ENCODE measurements at regions not wholly inside any gene's neighbourhood (a gene's known extent, or its start where the extent isn't known, plus 50 kb on each side); places are given as distances from the start of the nearest gene placed in this dataset.

GRCh38 chr4:126361287-126361686 lies 1046.5 kb downstream of the FAT4 start:
- H3K27me3 ChIP-seq (replicated peaks in 1 of 2; ENCODE audit: control insufficient read depth in 2 of 2, insufficient read depth in 2 of 2, low read length in 1 of 2): no peaks in the 10 kb centered on the region
- in situ Hi-C loops (cut with MboI): no loop called here
- no peak for FAIRE-seq
- TF ChIP-seq MEF2A (IDR thresholded peaks at IDR 0.05; ENCODE audit: insufficient read depth, low read depth, low read length) (no peak), RAD21 (IDR thresholded peaks at IDR 0.05; ENCODE audit: insufficient read depth, low read depth, low read length) (no peak), SREBF1 (IDR thresholded peaks at IDR 0.05; ENCODE audit: low read length) (no peak), MYB (IDR thresholded peaks at IDR 0.05; ENCODE audit: borderline replicate concordance, low read depth, low read length) (no peak), PBX3 (IDR thresholded peaks at IDR 0.05; ENCODE audit: insufficient replicate concordance, low read depth, low read length) (no peak), TCF3 (IDR thresholded peaks at IDR 0.05; ENCODE audit: borderline replicate concordance, insufficient read depth, low read depth, low read length) (no peak), NBN (IDR thresholded peaks at IDR 0.05) (no peak), MTA3 (IDR thresholded peaks at IDR 0.05; ENCODE audit: borderline replicate concordance, low read length) (no peak), EGR1 (IDR thresholded peaks at IDR 0.05; ENCODE audit: borderline replicate concordance in 1 of 2, low read depth in 2 of 2, low read length in 2 of 2) (no peak), POLR2AphosphoS2 (IDR thresholded peaks at IDR 0.05; ENCODE audit: low read depth, low read length) (no peak), FOXM1 (IDR thresholded peaks at IDR 0.05; ENCODE audit: low read depth, low read length) (no peak), SMC3 (IDR thresholded peaks at IDR 0.05; ENCODE audit: borderline replicate concordance, low read length) (no peak), HDAC6 (IDR thresholded peaks at IDR 0.05; ENCODE audit: unreplicated experiment) (no peak)
- TF ChIP-seq, protein P1, sequence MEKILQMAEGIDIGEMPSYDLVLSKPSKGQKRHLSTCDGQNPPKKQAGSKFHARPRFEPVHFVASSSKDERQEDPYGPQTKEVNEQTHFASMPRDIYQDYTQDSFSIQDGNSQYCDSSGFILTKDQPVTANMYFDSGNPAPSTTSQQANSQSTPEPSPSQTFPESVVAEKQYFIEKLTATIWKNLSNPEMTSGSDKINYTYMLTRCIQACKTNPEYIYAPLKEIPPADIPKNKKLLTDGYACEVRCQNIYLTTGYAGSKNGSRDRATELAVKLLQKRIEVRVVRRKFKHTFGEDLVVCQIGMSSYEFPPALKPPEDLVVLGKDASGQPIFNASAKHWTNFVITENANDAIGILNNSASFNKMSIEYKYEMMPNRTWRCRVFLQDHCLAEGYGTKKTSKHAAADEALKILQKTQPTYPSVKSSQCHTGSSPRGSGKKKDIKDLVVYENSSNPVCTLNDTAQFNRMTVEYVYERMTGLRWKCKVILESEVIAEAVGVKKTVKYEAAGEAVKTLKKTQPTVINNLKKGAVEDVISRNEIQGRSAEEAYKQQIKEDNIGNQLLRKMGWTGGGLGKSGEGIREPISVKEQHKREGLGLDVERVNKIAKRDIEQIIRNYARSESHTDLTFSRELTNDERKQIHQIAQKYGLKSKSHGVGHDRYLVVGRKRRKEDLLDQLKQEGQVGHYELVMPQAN (conservative IDR thresholded peaks at IDR 0.05): no peak
- TF ChIP-seq, protein P2, sequence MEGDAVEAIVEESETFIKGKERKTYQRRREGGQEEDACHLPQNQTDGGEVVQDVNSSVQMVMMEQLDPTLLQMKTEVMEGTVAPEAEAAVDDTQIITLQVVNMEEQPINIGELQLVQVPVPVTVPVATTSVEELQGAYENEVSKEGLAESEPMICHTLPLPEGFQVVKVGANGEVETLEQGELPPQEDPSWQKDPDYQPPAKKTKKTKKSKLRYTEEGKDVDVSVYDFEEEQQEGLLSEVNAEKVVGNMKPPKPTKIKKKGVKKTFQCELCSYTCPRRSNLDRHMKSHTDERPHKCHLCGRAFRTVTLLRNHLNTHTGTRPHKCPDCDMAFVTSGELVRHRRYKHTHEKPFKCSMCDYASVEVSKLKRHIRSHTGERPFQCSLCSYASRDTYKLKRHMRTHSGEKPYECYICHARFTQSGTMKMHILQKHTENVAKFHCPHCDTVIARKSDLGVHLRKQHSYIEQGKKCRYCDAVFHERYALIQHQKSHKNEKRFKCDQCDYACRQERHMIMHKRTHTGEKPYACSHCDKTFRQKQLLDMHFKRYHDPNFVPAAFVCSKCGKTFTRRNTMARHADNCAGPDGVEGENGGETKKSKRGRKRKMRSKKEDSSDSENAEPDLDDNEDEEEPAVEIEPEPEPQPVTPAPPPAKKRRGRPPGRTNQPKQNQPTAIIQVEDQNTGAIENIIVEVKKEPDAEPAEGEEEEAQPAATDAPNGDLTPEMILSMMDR (IDR thresholded peaks at IDR 0.05 in 2 of 3, conservative IDR thresholded peaks at IDR 0.05 in 1 of 3; ENCODE audit: control insufficient read depth in 2 of 3, extremely low read depth in 1 of 3, insufficient read depth in 1 of 3, low read depth in 3 of 3, low read length in 3 of 3): no peak
- TF ChIP-seq, protein P3, sequence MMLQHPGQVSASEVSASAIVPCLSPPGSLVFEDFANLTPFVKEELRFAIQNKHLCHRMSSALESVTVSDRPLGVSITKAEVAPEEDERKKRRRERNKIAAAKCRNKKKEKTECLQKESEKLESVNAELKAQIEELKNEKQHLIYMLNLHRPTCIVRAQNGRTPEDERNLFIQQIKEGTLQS (IDR thresholded peaks at IDR 0.05; ENCODE audit: borderline replicate concordance, extremely low read depth, low read depth, low read length): no peak
- TF ChIP-seq, protein P4, sequence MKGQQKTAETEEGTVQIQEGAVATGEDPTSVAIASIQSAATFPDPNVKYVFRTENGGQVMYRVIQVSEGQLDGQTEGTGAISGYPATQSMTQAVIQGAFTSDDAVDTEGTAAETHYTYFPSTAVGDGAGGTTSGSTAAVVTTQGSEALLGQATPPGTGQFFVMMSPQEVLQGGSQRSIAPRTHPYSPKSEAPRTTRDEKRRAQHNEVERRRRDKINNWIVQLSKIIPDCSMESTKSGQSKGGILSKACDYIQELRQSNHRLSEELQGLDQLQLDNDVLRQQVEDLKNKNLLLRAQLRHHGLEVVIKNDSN (IDR thresholded peaks at IDR 0.05; ENCODE audit: borderline replicate concordance, extremely low read length, insufficient read depth, low read depth, low read length): no peak

More at GRCh38 chr4:126361287-126361686, 1046.5 kb downstream of the FAT4 start:
- Histone ChIP-seq H3K79me2 (ENCODE audit: control insufficient read depth, insufficient read depth, low read length) (no peaks in the 10 kb centered on the region), H3K4me2 (ENCODE audit: control insufficient read depth, insufficient read depth) (no peak overlapping the region), H3K4me3 (no peak overlapping the region), H2AFZ (ENCODE audit: control insufficient read depth, low read depth, low read length) (no peak overlapping the region), H3K27ac (ENCODE audit: control insufficient read depth, insufficient read depth) (no peak overlapping the region), H3K9me3 (replicated peaks; ENCODE audit: control insufficient read depth, insufficient read depth, low read length) (no peaks in the 10 kb centered on the region), H3K36me3 (ENCODE audit: control insufficient read depth in 2 of 2, insufficient read depth in 2 of 2, low read length in 1 of 2) (no peaks in the 10 kb centered on the region), H3K4me1 (ENCODE audit: control insufficient read depth, insufficient read depth, low read length) (no peaks in the 10 kb centered on the region), H4K20me1 (ENCODE audit: control insufficient read depth, insufficient read depth) (no peaks in the 10 kb centered on the region), H3K9ac (ENCODE audit: control insufficient read depth, insufficient read depth, low read length) (no peak overlapping the region)
- ChIA-PET RAD21 (ENCODE audit: unreplicated experiment) (no interaction called here), CTCF (no interaction called here), POLR2A (no interaction called here), SMC1A (ENCODE audit: uncharacterized antibody, unreplicated experiment) (no interaction called here)
- no TSS peak for BruUV-seq (replicated peaks)
- intact Hi-C loops (cut with micrococcal nuclease; ENCODE audit: unreplicated experiment): no loop called here
- DNase-seq (ENCODE audit: low read depth, low spot score): no peak
- no peak for ATAC-seq
- WGBS (ENCODE audit: insufficient coverage, insufficient replicate concordance, low lambda C conversion rate, missing lambda C conversion rate): 21% methylated on average over 4 of the region's 4 CpGs
